Mucosa of gallbladder (tissue), 1 donor: ENCODE measurements at regions not wholly inside any gene's neighbourhood (a gene's known extent, or its start where the extent isn't known, plus 50 kb on each side); places are given as distances from the start of the nearest gene placed in this dataset.
"Not testable (repeated sequence)": the region's sequence is repeated elsewhere in the genome, so short reads cannot be mapped to it uniquely, and the experiment has no call there.

Experiments used
- DNase-seq: peaks from one replicate; pipeline ENCODE4 v3.0.0-alpha.2; 2020; ENCODE audit warnings: low spot score
- donor health status: DM: no; HTN: no; CAD: no.

DNA sequence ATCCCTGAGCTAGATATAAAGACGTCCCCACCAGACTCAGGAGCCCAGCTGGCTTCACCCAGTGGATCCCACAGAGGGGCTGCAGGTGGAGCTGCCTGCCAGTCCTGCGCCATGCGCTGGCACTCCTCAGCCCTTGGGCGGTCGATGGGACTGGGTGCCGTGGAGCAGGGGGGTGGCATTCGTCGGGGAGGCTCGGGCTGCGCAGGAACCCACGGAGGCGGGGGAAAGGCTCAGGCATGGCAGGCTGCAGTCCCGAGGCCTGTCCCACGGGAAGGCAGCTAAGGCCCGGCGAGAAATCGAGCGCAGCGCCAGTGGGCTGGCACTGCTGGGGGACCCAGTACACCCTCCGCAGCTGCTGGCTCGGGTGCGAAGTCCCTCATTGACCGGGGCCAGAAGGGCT is 555.1 kb upstream of the CDH10 start:
- DNase-seq: not testable (repeated sequence)

GRCh38 chr5:25190521-25191000 is 545.8 kb upstream of the CDH10 start:
- DNase-seq: no peak

- DNase-seq: no peak
Observed at GRCh38 chr5:25181249-25181648, 536.5 kb upstream of the CDH10 start.

GRCh38 chr5:25162616-25163015 is 517.8 kb upstream of the CDH10 start:
- DNase-seq: not testable (repeated sequence)

GRCh38 chr5:25160891-25161290 is 516.1 kb upstream of the CDH10 start:
- no peak for DNase-seq

DNA sequence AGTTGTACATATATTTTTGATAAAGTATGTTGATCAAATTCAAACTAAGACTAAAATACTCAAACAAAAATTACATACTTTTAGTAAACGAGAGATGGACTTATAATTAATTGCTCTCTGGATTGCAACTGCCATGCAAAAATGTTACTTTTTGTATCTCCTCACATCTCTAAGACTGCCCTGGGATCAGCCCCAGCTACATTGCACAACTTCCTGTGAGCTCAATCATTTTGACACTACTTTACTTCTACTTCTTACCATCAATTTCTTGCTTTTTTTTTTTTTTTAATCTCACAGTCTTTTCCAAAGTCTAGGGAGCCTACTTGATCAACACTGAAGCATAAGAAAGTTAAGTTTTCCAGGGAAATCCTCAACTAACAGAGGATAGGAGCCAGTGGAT is 506.0 kb upstream of the CDH10 start:
- DNase-seq: no peak

DNA sequence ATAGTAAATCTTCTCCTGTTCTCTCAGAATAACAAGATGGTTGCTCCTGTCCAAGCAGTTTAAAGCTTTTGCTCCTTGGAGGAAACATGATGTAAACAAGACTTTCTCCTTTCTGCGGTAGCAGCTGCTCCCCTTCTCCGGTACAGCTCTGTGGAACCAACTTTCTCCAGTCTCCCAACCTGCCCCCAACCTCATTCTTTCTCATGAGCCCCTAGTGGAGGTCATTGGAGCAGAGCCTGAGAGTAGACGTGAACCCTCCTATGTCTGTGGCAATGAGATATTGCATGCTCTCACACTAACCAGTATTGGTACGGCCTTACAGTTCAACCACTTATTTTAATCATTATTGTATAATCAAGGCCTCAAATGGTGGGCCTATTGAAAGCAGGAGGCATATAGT is 483.8 kb upstream of the CDH10 start:
- DNase-seq: no peak

- no peak for DNase-seq
Observed at GRCh38 chr5:25119650-25120049, 474.9 kb upstream of the CDH10 start.

DNA sequence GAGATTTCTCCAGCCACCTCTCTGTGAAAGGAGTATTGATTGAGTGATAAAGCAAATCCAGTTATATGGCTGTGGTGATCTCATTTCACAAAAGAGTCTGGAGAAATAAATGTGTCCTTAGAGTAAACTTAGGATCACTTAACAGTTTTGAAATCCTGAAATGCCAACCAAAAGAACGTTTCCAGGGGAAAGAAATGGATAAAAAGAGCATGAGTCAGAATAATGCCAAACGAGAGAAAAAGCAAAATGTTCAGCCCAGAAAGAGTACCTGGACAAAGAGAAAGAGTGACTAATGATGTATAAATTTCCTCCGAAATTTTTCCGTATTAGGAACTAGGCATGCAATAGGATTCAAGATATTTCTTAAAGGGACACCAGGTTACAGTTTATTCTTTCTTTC is 463.1 kb upstream of the CDH10 start:
- no peak for DNase-seq

- no peak for DNase-seq
Observed at GRCh38 chr5:25099538-25099937, 454.8 kb upstream of the CDH10 start.

DNA sequence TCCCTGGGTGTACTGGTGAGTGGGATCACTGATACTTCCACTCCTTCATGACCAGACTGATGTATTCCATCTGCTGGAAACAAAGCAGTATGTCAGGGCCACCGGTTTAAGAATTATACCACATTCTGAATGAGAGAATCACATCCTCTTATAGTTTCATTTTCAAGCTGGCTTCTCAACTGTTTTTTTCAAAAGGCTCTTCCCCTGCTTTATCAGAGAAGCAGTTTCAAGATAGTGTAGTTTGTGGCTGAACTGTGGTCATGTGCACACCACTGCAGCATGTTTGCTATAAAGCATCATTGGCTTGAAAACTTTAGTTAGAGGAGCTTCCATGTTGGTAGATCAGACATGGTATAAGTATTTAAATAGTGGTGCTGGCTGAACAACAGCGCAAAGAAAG is 450.5 kb upstream of the CDH10 start:
- DNase-seq: no peak

GRCh38 chr5:25094219-25094618 is 449.4 kb upstream of the CDH10 start:
- no peak for DNase-seq

DNA sequence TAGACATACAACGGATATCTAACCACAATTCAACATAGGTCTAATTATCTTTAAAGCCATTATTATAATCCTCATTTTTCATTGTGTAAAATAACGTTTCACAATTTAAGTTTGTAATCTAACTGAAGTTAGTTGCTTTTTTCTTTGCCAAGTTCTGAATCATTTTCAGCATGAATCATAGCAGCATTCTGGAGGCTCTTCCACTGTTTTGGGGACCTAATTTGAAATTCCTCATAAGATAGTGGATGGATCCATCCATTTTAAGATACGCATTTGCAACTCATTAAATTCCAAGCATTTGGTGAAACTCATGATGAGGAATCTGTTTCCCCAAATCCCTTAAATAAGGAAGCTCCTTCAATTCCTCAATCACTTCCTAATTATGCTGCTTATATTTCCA is 447.1 kb upstream of the CDH10 start:
- DNase-seq: no peak

- DNase-seq: no peak
Observed at GRCh38 chr5:25090854-25091253, 446.1 kb upstream of the CDH10 start.

GRCh38 chr5:25090275-25090674 is 445.5 kb upstream of the CDH10 start:
- DNase-seq: no peak

DNA sequence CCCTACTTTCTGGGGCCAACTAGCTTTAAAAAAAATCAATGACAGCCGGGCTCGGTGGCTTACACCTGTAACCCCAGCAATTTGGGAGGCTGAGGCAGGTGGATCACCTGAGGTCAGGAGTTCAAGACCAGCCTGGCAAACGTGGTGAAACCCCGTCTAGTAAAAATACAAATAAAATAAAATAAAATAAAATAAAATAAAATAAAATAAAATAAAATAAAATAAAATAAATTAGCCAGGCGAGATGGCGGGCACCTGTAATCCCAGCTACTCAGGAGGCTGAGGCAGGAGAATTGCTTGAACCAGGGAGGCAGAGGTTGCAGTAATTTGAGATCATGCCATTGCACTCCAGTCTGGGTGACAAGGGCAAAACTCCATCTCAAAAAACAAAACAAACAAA is 443.9 kb upstream of the CDH10 start:
- not testable (repeated sequence) for DNase-seq

GRCh38 chr5:25083261-25083660 is 438.5 kb upstream of the CDH10 start:
- DNase-seq: not testable (repeated sequence)

- DNase-seq: no peak
Observed at GRCh38 chr5:25066239-25066638, 421.5 kb upstream of the CDH10 start.

DNA sequence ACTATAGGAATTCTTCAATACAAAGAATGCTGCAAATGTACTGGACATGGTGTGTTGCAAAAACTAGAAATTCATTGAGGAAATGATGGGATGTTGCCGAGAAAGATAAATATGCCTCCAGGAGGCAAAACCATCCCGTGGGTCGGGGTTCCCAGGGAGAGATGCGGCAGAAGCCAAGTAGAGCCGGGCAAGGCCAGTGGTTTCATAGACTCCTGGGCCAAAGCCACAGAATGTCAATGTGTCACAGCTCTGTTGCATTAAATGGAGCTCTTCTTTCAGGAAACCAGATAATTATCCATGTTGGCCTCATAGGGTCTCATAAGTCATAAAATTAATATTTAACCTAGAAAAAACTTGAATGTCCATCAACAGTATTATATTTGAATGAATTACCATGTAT is 419.5 kb upstream of the CDH10 start:
- no peak for DNase-seq

DNA sequence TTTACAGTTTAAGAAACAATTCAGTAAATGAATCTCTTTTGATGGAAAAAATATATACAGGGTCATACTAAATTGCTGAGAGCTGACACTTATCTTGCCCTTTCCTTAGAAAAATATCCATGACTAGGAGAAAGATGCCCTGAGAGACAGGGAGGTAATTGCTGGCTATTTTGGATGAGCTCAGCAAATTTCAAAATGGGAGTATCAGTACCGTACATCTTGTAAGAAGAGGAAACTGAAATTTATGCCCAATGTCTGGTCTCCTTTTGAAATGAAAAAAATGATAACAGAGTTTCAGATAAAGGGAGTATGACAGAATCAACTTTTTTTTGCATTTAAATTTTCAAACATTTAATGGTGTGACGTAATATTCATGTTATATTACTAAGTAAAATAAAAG is 415.8 kb upstream of the CDH10 start:
- DNase-seq: no peak

GRCh38 chr5:25056836-25057235 is 412.1 kb upstream of the CDH10 start:
- no peak for DNase-seq

- DNase-seq: no peak
Observed at GRCh38 chr5:25033658-25034057, 388.9 kb upstream of the CDH10 start.

DNA sequence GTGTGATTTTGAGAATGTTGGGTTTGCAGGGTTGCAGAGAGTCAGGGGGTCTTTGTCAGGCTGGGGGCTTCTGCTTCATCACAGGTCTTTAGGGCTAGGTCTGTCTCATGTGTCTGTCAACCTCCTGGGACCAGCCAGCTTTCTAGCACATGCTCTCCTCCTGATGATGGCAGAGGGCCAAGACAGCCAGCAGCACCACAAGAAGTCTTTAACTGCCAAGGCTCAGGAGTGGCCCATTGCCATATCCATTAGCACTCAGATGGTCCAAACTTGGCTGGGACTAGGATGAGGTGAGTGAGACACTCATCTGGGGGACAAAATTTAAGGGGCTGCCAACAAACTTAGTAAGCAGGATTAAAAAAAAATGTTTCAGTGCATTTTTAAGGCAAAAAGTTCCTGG is 384.2 kb upstream of the CDH10 start:
- DNase-seq: no peak

DNA sequence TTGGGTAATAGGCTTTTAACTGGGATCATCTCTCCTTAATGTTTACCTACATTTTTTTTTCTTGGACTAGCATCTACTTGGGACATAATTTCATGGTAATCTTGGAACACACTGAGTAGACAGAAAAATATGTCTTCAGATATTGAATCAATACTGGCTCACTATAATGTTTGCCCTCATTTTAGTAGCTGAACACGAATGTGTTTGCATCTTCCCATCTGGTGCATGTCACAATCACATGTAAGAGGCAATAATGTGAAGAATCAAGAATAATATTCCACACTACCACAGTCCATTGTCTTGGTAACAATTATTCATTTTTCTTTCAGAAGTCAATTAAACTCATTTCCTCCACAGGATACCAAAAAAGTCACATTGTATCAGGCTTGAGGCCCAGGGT is 382.7 kb upstream of the CDH10 start:
- no peak for DNase-seq

GRCh38 chr5:25027061-25027460 is 382.3 kb upstream of the CDH10 start:
- no peak for DNase-seq
